Smooth muscle cell of the brain vasculature (primary cell): ENCODE measurements at regions not wholly inside any gene's neighbourhood (a gene's known extent, or its start where the extent isn't known, plus 50 kb on each side); places are given as distances from the start of the nearest gene placed in this dataset.

Experiments
- DNase-seq: peaks from one replicate; pipeline ENCODE4 v3.0.0-alpha.2; 2012; ENCODE audit warnings: low read depth, low spot score

DNA sequence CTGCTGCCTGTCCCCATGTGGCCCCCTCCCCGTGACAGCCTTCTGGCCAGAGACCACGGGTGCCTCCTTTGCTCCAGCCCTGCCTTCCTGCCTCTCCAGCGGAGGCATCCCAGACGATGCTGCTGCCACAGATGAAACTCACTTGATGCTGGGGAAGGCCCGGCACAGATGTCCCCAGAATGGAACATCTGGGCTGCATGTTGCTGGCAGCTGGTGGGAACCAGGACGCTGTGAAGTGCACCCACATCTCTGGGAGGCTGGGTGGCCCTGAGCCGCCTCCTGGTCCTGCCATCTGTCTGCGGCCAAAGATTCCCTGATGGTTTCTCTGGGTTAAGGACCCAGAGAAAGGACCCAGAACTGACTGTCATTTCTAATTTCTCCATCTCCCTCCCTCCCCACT, 51.9 kb upstream of the PTPRS start:
- no peak for DNase-seq

DNA sequence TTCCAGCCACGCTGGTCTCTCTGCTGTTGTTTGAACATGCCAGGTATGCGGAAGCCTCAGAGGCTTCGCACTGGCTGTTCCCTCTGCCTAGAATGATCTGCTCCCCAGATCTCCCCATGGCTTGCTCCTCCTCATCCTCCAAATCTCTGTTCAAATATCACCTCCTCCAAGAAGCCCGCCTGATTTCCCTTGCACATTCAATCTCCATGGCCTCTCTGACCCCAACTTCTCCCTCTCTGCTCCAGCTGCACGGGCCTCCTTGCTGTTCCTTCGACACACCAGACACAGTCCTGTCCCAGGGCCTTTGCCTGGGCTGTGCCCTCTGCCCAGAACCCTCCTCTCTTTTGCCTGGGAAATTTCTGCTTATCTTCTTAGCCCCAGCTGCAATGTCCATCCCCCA, 52.5 kb upstream of the PTPRS start:
- no peak for DNase-seq

DNA sequence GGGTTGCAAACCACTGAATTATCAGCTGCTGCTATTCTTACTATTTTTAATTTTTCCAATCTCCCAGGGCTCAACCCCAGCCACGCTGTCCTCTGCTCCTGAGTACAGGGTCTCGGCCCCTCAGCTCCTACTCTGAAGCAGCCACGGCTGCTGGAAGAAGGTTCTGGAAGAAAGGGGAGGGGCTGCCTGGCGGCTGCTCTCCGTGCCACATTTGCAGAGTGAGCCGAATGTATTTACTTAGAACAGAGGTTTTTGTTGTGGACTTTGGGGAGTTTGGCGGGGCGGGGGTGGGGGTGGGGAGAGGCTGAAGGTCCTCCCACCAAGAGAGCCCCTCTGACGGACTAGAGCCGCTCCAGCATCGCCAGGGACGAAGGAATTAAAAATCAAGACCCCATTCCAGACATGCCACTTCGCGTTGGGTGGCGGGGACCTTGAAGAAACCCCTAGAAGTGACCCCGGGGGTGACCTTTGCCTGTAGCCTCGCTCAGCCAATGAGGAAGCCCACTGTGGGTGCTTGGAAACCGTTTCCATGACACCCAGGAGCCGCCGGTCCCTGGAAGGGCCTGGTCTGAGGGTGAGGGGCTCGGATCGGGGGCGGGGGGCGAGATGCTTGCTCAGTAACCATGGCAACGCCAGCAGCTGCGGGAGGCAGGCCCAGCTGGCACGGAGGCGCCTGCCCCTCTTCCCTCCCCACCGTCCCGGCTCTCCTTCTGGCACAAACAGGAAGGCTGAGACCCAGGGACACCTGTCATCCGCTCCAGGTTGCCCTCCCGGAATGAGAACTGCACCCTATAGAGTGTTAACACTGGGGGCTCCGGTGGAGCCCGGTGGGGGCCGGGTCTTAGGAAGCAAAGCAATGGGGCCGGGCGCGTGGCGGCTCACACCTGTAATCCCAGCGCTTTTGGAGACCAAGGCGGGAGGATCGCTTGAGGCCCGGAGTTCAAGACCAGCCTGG, 54.2 kb upstream of the PTPRS start:
- DNase-seq, result no peak

DNA sequence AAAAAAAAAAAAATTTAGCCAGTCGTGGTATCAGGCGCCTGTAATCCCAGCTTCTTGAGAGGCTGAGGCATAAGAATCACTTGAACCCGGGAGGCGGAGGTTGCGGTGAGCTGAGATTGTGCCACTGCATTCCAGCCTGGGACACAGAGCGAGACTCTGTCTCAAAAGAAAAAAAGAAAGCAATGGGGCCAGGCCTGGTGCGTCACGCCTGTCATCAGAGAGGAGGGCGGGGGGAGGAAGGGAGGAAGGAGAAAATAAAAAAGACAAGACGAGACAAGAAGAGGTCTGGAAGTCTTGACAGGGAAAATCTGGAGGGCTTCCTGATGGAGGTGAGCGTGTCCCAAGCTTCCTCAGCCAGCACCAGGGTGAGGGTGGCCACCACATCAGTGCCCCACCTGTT, 54.9 kb upstream of the PTPRS start:
- DNase-seq, result no peak

DNA sequence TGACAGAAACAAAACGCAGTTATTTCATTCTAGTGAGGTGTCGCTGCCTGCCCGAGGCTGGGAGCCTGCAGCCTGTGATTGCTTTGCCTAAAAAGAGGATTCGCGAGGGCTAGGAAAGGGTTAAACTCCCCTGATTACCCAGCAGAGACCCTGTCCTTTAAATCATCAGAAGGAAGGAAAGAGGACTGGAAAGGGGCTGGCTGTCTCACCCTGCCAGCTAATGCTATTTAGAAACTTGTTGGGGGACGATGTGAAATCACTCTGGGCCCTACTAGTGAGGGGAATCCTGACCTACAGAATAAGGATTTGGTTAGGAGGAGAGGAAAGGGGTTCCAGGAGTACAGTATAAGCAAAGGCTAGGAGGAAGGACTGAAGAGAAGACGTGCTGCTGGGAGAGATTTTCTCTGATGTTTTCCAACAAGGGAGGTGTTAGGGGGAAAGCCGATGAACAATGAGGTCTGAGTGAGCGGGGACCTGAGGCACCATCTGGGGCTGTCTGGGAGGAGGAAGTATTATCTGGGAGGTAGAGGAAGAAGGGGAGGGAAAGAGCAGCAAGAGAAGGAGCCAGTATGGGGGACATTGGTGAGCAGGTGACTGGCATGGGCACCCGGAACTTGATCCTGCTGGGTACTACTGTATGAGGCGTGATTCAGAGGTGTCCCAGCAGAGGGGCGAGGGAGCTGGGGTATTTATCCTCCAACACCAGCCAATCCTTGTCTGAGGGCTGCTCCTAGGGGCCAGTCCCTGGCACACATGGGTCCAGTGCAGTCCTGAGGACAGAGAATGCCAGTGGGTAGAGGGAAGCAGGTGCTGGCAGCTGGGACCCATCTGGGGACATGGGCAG, 55.7 kb upstream of the PTPRS start:
- no peak for DNase-seq

DNA sequence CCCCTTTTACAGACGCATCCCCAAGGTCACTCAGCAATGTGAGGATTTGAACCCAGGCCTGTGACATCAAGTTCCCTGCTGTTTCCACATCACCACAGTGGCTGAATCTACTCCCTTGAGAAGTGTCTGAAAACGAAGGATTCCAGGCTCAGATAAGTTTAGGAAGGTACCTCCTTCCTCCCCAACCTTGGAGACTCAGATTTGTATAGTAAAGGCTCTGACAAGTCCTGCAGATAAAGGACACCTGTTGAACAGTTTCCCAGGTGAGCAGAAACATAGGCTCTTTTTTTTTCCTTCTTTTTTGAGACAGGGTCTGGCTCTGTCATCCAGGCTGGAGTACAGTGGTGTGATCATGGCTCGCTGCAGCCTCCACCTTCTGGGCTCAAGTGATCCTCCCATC, 56.4 kb upstream of the PTPRS start:
- no peak for DNase-seq

DNA sequence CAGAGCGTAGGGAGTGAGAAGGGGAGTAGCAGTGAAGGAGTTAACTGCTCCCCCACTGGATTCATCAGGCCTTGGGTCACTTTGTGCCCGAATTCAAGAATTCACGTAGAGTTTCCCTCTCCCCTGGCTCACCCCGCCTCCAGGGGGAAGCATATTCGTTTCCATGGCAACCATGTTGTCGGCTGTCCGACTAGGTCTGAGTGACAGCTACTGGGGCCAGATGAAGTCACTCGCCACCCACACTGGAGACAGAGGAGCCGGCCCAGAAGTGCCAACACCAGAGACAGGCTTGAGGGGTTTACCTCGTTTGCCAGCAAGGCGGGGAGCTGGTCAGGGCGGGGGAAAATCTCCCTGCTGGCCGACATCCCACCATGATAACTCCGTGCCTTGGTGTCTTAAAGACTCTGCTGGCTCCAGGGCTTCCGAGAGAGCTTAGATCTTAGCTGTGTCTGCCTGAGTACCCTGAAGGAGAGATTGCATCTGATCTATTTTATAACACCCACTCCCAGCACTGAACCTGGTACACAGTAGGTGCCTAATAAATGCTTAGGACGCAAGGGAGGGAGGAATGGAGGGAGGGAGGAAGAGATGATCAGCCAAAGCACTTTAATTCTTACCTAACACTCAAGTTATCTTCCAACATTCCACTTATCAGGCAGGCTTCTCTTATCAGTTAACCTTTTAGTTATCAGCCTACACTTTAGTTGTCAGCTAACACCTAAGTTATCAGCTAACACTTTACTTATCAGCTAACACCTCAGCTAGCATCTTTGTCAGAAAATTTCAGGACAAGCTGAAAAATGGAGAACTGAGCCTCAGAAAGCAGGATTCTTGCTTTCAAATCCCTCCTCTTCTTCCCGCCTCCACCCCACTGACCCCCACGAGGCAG, 57.2 kb upstream of the ZNRF4 start:
- DNase-seq, result no peak

DNA sequence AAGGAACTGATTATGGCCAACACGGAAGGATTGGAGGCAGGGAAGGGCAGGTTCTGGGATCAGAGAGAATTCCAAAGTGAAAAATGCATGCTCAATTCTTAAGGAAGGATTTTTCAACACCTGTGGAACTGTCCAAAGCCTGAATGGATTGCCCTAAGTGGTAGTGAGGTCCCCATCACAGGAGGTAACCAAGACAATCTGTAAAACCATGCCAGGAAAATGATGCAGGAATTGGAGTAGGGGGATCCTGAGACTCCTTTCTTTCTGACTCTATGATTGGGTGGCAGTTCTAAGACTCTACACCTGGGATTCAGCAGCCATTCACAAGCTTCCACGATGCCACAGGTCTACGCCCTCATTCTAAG, 56.5 kb upstream of the ZNRF4 start:
- no peak for DNase-seq

DNA sequence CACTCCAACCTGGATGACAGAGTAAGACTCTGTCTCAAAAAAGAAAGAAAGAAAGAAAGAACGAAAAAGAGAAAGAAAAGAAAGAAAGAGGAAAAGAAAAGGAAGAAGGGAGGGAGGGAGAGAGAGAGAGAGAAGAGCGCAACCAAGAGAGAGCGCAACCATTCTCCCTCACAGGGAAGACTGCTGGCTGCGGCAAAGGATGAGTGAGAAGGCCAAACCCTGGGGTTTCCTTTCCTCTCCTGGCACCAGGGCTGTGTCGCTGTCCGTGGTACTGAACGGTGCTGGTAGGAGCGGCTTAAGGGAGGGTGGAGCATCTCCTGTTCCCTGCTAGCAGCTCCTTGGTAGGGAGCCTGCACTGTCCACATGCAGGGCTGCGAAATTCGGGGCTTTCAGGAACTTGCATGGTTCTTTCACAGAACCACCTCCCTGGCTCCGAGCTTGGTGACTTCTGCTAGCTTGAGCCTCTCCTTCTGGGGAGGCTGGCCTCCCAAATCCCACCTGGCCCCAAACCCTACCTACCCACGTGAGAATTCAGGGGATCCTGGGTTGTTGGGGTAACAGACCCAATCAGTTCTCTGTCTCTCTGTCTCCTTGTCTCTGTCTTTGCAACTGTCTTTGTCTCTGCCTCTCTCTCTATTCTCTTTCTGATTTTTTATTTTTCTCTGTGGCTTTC, 51.1 kb upstream of the ZNRF4 start:
- DNase-seq, result peak; percentile 74
